ENCODE measurements at regions not wholly inside any gene's neighbourhood (a gene's known extent, or its start where the extent isn't known, plus 50 kb on each side); places are given as distances from the start of the nearest gene placed in this dataset.

- TF ChIP-seq ZNF274 (IDR thresholded peaks at IDR 0.05; ENCODE audit: low read depth, low read length) (no peak), YY1 (IDR thresholded peaks at IDR 0.05; ENCODE audit: insufficient read depth, insufficient read length) (no peak), SUZ12 (IDR thresholded peaks at IDR 0.05; ENCODE audit: extremely low read depth, insufficient read depth, insufficient read length) (no peak)
Measured at GRCh38 chr4:72984351-72984750, 85.2 kb downstream of the COX18 start.
